Right lung (tissue), 2 donors: ENCODE measurements at regions not wholly inside any gene's neighbourhood (a gene's known extent, or its start where the extent isn't known, plus 50 kb on each side); places are given as distances from the start of the nearest gene placed in this dataset.
"Not testable (repeated sequence)": the region's sequence is repeated elsewhere in the genome, so short reads cannot be mapped to it uniquely, and the experiment has no call there.

ENCODE experiments used
- DNase-seq, 2 donors: peaks; one replicate each; pipeline ENCODE4 v3.0.0-alpha.2; 2013

DNA sequence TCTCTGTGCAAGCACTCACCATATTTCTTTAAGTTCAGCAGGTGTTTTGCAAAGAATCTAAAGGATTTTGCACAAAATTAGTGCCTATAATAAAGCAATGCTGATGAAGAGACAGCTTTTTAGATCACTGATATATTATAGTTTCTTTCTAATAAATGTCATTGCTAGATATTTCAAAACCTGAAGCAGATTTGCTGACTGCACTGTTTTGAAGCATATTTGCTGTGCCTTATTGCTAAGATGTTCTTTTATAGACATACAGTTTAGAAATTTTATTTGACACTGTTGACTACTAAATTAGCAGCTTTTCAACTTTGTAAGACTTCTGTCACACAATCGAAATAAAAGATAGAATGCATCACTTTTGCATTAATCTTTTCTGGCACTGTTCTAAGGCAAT is 620.9 kb upstream of the CELF4 start:
- DNase-seq, result no peak

DNA sequence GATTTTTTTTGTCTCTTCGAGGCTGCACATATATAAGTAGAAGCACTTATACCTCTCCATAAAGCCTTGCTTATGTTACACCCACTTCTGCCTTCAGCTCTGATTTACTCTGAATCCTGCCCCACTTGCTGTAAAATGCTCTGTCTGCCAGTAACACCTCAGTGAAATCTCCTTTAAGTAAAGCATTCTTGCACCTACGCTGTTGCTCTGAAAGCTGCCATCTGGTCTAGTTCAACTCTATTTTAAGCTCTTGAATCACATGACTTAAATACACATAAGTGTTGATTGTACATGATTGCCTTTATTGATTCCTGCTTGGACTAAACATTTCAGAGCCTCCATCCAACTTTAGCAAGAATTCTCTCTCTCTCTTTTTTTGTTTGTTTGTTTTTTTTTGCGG is 609.0 kb upstream of the CELF4 start:
- no peak for DNase-seq

DNA sequence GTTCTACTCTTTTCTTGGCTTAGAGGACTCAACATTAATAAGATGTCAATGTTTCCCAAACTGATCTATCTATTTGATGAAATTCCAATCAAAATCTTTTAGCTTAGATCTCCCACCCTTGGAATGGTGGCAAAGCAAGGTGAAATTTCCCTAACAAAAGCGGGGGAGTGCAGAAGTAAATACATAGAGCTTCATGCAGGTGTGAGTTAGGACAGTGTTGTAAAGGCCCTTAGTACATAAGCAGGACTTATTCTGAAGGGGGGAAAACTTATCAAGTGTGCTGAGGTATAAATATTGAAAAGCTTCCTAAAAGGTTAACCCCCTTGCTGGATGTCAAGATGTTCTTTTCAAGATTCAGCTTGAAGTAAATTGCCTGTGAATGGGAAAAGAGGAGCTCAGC is 608.6 kb upstream of the CELF4 start:
- DNase-seq, result no peak

DNA sequence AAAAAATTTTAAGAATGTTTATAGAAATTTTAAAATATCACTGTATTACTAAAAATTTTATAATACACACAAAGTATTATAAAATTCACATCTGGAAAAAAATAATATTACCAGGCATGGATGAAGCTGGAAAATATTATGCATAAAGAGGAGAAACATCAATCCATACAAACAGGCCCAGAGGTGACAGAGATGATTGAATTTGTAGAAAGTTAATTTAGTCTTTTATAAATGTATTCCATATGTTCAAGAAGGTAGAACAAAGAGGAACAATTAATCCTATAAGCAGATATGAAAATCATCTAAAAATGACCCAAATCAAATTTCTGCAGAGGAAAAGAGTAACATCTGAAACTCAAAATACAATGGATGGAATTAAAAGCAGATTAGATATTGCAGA is 605.2 kb upstream of the CELF4 start:
- no peak for DNase-seq

DNA sequence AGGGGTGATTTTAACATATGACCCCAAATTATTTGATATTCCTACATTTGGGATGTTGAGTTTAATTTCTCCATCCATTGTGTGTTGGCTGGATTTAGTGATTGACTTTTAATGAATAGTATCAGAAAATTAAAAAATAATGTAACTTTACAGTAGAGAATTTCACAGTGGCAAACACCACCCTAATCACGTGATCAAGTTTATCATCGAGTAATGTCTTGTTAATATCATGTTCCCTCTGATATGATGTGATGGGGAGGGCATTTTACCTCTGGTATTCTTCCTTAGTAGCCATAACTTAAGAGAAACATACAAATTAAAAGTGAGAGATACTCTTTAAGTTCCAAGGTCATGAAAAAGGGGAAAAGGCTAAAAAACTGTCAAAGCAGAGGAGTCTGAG is 602.0 kb upstream of the CELF4 start:
- no peak for DNase-seq

DNA sequence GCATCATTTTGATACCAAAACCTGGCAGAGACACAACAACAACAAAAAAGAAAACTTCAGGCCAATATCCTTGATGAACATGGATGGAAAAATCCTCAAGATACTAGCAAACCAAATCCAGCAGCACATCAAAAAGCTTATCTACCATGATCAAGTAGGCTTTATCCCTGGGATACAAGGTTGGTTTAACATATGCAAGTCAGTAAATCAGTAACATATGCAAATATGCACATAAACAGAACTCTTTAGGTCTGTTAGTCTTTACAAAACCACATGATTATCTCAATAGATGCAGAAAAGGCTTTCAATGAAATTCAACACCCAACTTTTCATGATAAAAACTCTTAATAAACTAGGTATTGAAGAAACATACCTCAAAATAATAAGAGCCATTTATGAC is 587.5 kb upstream of the CELF4 start:
- DNase-seq, result not testable (repeated sequence)

DNA sequence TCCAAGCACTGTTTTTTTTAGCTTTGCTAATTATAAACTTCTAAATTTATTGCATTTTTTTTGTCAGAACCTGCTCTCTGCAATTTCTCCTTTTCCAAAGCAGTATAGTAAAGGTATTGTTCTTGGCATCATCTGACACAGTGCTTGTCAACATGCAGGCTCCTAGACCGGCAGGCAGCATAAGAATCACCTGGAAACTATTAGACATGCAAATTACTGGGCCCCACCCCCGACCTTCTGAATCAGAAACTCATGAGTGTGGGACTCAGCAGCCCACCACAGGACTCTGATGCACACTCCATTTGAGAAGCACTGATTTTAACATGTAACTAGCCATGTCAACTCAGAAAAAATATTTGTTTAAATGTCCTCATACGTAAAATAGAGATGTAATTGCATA is 551.1 kb upstream of the CELF4 start:
- DNase-seq, result no peak

DNA sequence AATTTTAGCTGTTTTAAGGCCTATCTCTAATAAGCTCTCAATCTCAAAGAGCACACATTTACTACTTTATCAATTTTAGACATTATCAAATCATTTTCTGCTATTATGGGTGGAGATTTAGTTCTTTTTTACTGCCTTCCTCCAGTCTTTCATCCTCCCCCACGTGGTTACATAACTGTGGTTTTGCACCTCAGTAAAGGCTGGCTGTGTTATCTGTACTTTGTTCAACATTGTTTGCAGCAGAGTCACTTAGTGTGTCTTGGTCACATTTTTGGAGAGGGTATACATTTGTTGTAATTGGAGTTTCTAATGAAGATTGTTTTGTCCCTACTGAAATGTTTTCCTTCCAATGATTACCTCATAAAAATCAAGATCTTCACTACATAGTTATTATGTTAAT is 549.6 kb upstream of the CELF4 start:
- no peak for DNase-seq

DNA sequence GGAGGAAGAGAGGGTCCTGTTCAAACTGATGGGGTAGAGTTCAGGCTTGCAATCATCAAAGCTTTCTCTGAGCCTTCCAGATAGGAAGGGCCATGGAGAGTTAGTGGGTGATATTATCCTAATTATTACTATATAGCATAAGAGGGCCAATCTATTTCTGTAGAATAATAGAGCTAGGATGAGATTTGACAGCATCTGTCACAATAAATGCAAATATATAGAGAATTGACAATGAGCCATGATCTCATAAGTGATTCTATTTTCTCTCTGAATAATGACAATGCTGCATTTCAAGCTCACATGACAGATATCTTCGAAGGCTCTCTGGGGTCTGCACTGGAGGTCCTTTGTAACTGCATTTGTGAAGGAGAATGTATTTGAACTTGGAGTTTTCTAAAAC is 521.9 kb upstream of the CELF4 start:
- DNase-seq, result no peak

DNA sequence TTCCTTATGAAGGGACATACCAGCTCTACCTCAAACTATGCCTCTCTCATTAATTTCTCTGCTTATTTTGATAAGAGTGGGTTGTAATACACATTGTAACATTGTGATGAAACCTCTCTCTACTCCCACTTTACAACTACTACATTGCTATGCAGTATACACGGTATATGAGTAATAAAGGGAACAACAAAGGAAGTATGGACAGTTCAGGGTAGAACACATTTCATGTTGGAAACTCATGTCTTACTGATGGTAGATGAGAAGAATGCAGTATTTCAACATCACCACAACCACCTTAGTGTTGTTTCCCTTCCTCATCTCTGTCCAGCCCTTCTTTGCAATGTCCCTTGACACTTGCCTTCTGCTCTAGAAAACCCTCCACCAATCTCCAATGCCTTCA is 515.9 kb upstream of the CELF4 start:
- DNase-seq, result no peak

DNA sequence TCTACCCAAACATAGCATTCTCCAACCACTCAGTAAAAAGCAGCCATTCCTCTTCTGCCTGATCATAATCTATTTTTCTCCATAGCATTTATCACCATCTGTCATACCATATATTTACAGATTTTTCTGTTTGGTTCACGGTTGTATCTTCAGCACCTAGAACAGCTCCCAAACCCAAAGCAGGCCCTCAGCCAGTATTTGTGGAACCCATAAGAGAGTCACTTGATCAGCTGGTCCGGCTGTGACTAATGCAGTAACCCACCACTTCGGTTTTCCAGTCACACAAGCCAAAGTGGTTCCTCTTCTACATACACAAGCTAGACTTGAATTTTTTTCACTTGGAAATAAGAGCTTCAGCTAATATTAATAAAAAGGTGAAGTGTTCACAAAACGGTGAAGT is 511.6 kb upstream of the CELF4 start:
- DNase-seq, result peak in 1 of 2 donors; percentile 6

DNA sequence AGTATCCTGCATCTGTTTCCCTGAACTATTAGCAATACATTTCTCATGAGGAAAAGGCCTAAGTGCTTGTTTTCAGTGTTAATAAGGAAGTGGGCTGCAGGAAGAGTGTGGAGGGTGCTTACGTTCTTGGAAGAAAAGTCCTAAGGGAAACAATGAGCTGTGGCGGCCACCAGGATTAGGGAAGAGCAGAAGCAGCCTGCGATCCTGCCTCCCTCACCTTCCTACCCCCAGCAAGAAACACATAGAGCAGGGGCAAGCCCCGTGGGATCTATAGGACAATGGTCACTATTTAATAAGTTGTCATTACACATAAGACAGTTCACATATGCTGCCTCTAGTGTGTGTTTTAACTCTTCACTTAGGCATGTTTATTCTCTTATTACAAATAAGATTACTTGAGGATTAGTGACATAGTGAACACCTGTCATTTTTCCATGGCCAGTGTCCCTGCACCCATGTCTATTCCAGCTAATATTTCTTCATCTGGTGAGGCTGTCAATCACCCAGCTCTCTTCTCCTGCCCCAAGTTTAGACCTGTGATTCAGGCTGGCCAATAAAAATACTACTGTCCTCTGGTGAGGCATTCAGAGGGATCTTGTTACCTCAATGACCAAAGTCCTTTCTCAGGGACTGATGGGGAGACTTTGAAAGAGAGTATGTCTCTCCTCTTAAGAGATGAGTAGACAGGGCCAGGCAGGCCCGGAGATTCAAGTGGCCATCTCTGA is 510.9 kb upstream of the CELF4 start:
- DNase-seq, result no peak

DNA sequence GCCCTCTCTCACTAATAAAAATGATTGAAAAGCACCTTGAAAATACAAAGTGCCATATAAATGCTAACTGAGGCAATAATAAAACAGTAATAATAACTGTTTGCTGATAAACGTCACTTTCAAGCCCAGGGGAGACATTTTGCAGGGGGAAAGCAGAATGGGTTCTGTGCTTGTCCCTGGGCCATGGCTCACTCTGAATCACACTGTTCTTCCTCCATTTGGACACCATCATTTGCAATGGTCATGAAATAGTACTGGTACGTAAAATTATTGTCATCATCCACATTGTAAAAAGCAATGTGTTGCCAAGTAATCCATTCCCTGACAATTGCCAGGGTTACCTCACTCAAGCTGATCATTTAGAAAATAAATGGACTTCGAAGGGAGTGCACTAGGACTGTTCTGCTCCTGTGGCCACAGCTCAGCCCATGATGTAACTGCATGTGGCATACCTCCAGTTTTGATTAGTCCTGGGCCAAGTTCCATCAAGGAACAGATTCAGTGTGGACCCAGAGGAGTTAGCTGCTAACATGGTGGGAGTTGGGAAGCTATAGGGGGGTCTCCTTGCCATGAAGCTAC is 508.8 kb upstream of the CELF4 start:
- DNase-seq, result no peak

DNA sequence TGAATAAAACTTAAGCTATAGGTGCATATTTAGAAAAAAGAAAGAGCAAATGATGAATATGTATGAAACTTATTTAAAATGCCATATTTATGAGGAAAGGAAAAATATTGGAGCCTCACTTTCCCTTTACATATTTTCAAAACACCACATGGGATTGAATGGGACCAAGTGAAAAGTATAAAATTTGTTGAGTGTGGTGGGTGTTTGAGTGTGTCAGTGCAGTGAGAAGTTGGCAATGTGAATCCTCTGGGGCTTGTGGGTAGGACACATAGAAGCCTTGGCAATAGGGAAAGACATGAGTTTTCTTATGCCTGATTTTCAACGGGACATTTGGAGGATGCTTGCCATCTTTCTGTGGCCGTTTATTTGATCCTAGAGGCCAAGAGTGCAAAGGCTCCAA is 502.2 kb upstream of the CELF4 start:
- DNase-seq, result no peak

DNA sequence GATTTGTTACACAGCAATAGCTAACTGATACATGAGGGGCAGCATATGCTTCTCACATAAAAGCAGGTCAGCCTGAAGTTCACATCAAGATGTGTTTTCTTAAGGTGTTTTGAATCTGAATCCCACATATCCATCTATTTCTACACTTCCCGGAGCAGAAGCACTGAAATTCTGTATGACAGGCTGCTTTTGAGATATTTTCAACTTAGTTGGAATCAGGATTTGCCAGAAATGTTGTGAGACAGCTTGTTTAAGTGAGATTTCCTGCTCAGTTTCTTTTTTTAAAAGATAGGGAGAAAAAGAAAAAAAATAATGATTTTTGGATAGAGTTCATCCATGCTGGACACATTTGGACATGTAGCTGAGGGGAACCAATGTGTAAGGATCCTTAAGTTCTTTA is 501.5 kb upstream of the CELF4 start:
- DNase-seq, result no peak

DNA sequence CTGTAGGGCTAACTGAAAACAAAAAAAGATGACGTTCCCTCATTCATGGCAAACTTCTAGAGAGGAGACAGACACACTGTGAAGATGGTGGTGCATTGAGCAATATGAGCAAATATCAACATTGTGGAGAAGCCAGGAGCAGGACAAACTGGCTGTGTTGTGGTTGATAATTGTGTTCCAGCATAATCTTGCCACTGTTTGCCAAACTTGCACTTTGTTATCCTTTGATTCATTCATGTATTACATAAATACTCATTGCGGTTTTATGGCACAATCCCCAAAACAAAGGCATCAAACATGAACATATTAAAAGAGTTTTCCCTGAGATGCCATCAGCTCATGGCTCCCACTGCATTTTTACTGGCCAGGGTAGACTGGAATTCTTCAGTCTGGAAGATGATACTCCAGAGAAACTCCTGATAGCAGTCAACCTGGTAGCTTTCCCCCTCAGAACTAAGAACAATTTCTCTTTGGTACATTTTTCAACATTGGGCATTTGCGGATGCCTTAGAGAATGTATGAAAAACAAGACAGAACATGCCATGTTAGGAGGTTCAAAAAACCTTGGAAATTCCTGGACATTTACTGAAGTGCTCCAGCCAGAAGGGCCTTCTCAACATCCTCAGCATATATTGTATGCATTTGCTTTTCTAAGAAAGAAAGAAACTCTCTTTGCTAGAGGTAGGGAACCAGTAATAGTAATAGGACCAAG is 487.4 kb upstream of the CELF4 start:
- DNase-seq, result no peak

DNA sequence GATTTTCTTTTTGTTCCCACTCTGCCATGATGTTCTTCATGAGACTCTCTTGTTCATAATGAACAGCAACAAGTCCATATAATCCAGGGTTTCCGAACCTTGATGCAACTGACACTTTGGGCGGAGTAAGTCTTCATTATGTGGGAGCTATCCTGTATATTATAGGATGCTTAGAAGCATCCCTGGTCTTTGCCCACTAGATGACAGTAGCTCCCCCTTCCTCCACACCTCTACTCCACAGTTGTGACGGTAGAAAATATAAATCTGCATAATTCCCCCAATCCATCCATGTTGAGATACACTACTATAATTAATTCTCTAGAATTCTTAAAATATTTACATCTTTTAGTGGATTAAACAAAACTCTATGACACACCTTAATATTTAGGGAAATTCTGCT is 482.2 kb upstream of the CELF4 start:
- no peak for DNase-seq

DNA sequence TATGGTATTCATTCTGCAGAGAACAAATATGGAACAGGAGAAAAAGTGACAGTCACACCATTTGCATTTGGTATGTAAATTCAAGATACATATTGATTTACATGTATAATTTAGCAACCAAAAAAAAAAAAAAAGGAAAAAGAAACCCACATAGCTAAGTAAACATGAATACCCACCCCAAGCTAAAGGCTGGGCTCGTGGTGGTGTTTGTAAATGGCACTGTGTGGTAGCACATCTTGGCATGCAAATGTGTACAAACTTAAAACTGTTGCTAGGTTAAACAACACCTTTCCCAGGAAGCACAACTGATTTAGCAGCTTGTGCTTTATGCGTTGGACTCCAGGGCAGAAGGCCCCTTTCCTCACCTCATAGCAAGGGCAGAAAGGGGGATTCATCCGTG is 481.1 kb upstream of the CELF4 start:
- DNase-seq, result no peak

DNA sequence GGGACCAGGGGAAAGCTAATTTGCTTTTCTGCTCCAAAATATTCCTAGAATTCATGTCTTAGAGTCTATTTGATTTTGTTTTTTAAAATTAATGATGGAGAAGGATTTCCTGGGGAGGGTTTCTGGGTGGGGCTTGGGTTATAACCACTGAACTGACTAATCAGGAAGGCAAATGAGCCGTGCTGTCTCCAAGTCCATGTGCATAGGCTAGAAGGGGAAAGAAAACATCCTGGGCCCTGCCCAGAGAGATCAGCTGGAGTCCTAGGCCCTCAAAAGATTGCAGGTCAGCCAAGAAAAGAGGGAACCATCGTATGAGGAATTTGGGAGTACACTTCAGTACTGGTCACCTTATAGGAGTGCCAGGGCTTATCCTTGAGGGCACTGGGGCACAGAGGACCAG is 480.2 kb upstream of the CELF4 start:
- DNase-seq, result no peak

DNA sequence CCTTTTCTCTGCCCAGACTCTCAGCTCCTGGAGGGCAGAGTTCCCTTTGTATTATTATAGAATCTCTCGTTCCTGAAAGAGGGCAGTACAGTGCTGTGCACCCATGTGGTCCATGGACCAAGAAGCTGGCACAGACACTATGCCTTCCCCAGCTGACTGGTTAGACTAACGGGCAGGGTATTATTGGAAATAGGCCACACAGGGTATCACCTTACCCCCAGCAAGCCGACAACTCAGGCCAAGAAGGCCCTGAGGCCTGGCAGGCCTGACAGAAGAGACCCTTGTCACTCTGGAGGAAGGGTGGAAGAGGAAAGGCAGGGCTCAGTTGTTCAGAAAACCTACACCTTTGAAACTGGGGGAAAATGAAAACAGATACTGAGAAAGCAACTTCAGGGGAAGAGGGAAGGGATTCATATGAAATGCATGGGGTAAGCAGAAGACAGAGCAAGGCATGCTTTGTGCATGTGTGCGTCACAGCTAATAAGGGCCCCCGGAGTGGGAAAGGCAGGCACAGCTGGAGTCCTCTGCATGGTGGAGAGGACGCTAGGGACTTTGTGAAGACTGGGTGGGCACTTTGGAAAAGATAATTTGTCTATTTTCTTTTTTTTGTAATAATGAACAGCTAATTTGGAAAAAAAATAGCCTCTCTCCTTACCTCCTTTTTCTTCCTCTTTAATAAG is 476.8 kb upstream of the CELF4 start:
- no peak for DNase-seq

DNA sequence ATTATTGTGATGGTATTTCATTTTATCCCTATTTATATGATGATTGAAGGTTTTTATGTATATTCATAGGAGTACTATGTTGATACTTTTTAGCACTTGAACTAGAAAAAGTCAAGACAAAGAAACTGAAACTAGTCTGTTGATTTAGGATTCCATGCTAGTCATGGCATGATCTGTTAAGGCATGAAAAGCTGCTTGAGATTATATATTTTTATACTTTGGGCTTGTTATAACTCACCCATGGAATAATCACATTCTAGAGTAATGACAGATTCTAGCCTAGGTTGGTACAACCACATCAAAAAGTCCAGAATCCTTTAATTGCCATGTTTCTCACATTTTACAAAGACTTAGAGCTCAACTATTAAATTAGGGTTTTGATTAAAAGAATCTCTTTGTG is 472.6 kb upstream of the CELF4 start:
- DNase-seq, result no peak

DNA sequence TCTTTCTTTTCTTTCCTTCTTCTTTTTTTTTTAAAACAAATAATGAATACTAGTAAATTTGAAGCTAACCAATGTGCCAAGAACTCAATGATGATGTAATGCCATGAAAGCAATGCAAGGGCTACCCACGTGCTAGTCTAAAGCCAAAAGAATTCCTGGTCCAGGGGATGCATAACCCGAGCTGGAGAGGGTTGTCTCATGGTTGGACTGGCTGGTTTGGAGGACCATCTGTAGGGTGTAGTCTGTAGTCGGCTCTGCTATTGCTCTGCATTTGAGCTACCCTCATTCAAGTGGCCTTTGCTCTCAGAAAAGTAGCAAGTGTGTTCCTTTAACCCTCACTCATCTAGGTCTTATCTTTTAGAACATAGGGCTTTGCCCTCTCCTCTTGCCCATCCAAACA is 469.6 kb upstream of the CELF4 start:
- no peak for DNase-seq

DNA sequence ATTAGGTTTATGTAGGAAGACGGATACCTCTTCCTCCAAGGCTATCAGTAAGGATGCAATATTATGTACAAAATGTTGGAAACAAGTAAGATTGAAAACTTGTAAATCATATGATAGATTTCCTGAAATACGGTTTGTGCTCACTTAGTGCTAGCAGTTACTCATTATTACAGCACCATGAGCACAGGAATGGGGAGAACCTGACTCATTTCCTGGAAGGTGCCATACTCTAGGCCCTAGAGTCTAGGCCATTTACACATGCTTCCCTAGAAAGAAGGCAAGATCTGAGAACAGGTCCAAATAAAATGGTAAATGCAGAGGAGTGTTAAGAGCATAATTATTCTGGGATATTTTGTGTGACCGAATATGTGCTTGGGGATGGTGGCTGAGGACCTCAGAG is 467.7 kb upstream of the CELF4 start:
- DNase-seq, result no peak
